Fibroblast of lung (primary cell): ENCODE measurements at regions not wholly inside any gene's neighbourhood (a gene's known extent, or its start where the extent isn't known, plus 50 kb on each side); places are given as distances from the start of the nearest gene placed in this dataset.
A peak's percentile ranks its signal among the peaks of the same experiment; 100 is the strongest.

ENCODE experiments used
- DNase-seq, 2 donors: peaks; one replicate each; pipeline versions ENCODE4 v3.0.0 to v3.0.0-alpha.2; 2010; ENCODE audit warnings: low read depth in 2 of 2
- H2AFZ ChIP-seq: 2 replicates; pipeline ENCODE4 v1.5.1; 2012; ENCODE audit warnings: low read length, control low read depth, inconsistent platforms
- H3K27ac ChIP-seq: 2 replicates; pipeline ENCODE4 v1.5.1; 2011; ENCODE audit warnings: low read length, control low read depth; ENCODE audit not compliant: insufficient read depth
- H3K27me3 ChIP-seq: 2 replicates; pipeline ENCODE4 v1.5.1; 2011; ENCODE audit warnings: mild to moderate bottlenecking, low read length; ENCODE audit not compliant: control insufficient read depth, insufficient read depth
- H3K36me3 ChIP-seq: 2 replicates; pipeline ENCODE4 v1.5.1; 2011; ENCODE audit warnings: low read length; ENCODE audit not compliant: control insufficient read depth, insufficient read depth
- H3K4me1 ChIP-seq: 2 replicates; pipeline ENCODE4 v1.5.1; 2011; ENCODE audit warnings: low read length; ENCODE audit not compliant: control insufficient read depth, insufficient read depth; ENCODE audit errors: extremely low read depth
- H3K4me2 ChIP-seq: 2 replicates; pipeline ENCODE4 v1.5.1; 2011; ENCODE audit warnings: low read length, control low read depth; ENCODE audit not compliant: insufficient read depth; ENCODE audit errors: extremely low read depth
- H3K4me3 ChIP-seq, 4 experiments: fragments of 200-600 bp in 1 of 4; sonication (generic) in 1 of 4; replicated peaks in 1 of 4; 2 replicates each; pipeline ENCODE4 v1.5.1; 2011 to 2016; ENCODE audit warnings: low read length in 4 of 4, low read depth in 3 of 4, mild to moderate bottlenecking in 3 of 4, control low read depth in 2 of 4, inconsistent platforms in 1 of 4, mixed read lengths in 1 of 4; ENCODE audit not compliant: insufficient read depth in 1 of 4; ENCODE audit errors: control extremely low read depth in 1 of 4
- H3K79me2 ChIP-seq: 2 replicates; pipeline ENCODE4 v1.5.1; 2012; ENCODE audit warnings: mild to moderate bottlenecking, low read length, inconsistent platforms; ENCODE audit not compliant: control insufficient read depth, insufficient read depth
- H3K9ac ChIP-seq: 2 replicates; pipeline ENCODE4 v1.5.1; 2011; ENCODE audit warnings: mild to moderate bottlenecking, low read length, control low read depth; ENCODE audit not compliant: insufficient read depth
- H3K9me3 ChIP-seq: 2 replicates; pipeline ENCODE4 v1.5.1; 2012; ENCODE audit warnings: low read depth, low read length; ENCODE audit not compliant: control insufficient read depth, insufficient read depth
- H4K20me1 ChIP-seq: 2 replicates; pipeline ENCODE4 v1.5.1; 2011; ENCODE audit warnings: low read length; ENCODE audit not compliant: control insufficient read depth, insufficient read depth; ENCODE audit errors: extremely low read depth
- EZH2 ChIP-seq: IDR thresholded peaks from 2 replicates; pipeline ENCODE4 v1.5.1; 2012; ENCODE audit warnings: low read length, control low read depth, mild to moderate bottlenecking; ENCODE audit errors: missing control alignments
- TF ChIP-seq, protein P1 (sequence below), 2 donors: IDR thresholded peaks in 1 of 2; conservative IDR thresholded peaks in 1 of 2; 1 replicate in 1 of 2; 2 replicates in 1 of 2; pipeline ENCODE4 v1.5.1; 2011 to 2012; ENCODE audit warnings: low read length in 2 of 2, control low read depth in 1 of 2, inconsistent platforms in 1 of 2, low read depth in 1 of 2, mild to moderate bottlenecking in 1 of 2

DNA sequence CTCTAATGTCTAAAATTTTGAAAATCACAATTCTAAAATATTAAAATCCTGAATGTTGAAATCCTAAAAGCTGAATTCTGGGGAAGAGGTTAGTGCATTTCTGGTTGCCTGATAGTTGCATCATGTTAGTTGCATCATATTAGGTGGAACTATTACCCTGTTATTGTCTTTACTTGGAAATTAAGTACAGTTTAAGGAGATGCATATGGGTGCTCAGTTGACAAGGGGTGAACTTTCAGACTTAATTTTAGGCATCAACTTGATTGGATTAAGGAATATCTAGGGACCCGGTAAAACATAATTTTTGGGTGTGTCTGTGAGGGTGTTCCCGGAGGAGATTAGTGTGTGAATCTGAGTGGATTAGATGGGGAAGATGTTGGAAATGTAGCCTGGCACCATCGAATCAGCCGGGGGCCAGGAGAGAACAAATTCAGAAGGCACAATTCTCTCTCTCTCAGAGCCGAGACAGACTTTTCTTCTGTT is 409.8 kb downstream of the PLCL1 start:
- H3K27me3 ChIP-seq = no peaks in the 10 kb centered on the region
- no peak overlapping the region for H2AFZ ChIP-seq
- H3K4me3 ChIP-seq = no peak overlapping the region
- H3K27ac ChIP-seq = no peak overlapping the region
- peak in 1 of 2 donors; percentile 85 for DNase-seq
- TF ChIP-seq, protein P1, sequence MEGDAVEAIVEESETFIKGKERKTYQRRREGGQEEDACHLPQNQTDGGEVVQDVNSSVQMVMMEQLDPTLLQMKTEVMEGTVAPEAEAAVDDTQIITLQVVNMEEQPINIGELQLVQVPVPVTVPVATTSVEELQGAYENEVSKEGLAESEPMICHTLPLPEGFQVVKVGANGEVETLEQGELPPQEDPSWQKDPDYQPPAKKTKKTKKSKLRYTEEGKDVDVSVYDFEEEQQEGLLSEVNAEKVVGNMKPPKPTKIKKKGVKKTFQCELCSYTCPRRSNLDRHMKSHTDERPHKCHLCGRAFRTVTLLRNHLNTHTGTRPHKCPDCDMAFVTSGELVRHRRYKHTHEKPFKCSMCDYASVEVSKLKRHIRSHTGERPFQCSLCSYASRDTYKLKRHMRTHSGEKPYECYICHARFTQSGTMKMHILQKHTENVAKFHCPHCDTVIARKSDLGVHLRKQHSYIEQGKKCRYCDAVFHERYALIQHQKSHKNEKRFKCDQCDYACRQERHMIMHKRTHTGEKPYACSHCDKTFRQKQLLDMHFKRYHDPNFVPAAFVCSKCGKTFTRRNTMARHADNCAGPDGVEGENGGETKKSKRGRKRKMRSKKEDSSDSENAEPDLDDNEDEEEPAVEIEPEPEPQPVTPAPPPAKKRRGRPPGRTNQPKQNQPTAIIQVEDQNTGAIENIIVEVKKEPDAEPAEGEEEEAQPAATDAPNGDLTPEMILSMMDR (conservative IDR thresholded peaks at IDR 0.05 in 1 of 2, IDR thresholded peaks at IDR 0.05 in 1 of 2; ENCODE audit: low read depth in 1 of 2, low read length in 2 of 2) = no peak
- no peak for TF ChIP-seq EZH2
- no peaks in the 10 kb centered on the region for H3K4me1 ChIP-seq
- H3K36me3 ChIP-seq = no peaks in the 10 kb centered on the region
- H3K79me2 ChIP-seq = no peaks in the 10 kb centered on the region
- H3K4me2 ChIP-seq = no peak overlapping the region
- no peaks in the 10 kb centered on the region for H4K20me1 ChIP-seq
- H3K9ac ChIP-seq = no peak overlapping the region
- no peaks in the 10 kb centered on the region for H3K9me3 ChIP-seq

DNA sequence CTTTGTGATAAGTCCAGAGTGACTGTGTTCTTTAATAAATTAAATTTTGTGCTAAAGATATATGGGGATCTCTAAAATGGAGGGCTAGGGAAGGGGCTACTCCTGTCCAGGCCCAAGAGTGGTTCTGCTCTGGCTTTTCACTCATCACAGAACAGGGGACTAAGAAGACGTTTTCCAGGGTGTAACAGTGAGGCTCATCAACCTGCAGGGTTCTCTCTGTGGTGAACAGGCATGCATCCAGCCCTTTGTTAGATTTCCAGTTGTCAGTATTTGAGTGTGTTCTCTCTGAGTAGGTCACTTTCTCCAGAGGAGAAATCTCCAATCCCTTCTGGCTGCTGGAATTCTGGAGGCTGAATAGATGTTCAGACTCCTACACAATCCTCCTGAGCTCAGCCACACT is 408.9 kb downstream of the PLCL1 start:
- DNase-seq = no peak

DNA sequence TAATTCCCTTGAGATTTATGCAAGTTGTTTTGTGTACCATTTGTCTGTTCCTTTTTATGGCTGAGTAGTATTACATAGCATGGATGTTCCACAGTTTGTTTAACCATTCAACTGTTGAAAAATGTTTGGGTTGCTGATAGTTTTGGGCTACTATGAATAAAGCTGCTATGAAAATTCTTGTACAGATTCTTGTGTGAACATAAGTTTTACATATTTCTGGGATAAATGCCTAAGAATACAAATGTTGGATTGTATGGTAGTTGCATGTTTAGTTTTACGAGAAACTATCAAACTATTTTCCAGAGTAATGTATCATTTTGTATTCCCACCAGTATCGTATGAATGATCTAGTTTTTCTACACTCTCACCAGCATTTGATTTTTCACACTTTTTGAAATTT is 407.3 kb downstream of the PLCL1 start:
- no peaks in the 10 kb centered on the region for H4K20me1 ChIP-seq
- no peaks in the 10 kb centered on the region for H3K79me2 ChIP-seq
- no peaks in the 10 kb centered on the region for H3K4me1 ChIP-seq
- H3K9me3 ChIP-seq = no peaks in the 10 kb centered on the region
- TF ChIP-seq, protein P1 (conservative IDR thresholded peaks at IDR 0.05 in 1 of 2, IDR thresholded peaks at IDR 0.05 in 1 of 2; ENCODE audit: low read depth in 1 of 2, low read length in 2 of 2) = no peak
- no peak for TF ChIP-seq EZH2
- no peak overlapping the region for H3K27ac ChIP-seq
- H3K27me3 ChIP-seq = no peaks in the 10 kb centered on the region
- H3K36me3 ChIP-seq = no peaks in the 10 kb centered on the region
- no peak overlapping the region for H2AFZ ChIP-seq
- no peak overlapping the region for H3K9ac ChIP-seq
- DNase-seq = no peak
- H3K4me2 ChIP-seq = no peak overlapping the region
- H3K4me3 ChIP-seq = no peak overlapping the region

More for the DNA sequence above, 408.9 kb downstream of the PLCL1 start:
- H3K27ac ChIP-seq = no peak overlapping the region
- H3K4me1 ChIP-seq = no peaks in the 10 kb centered on the region
- no peak overlapping the region for H3K4me2 ChIP-seq
- no peaks in the 10 kb centered on the region for H3K36me3 ChIP-seq
- H3K4me3 ChIP-seq = no peak overlapping the region
- no peaks in the 10 kb centered on the region for H3K79me2 ChIP-seq
- no peak overlapping the region for H2AFZ ChIP-seq
- H3K9ac ChIP-seq = no peak overlapping the region
- TF ChIP-seq, protein P1 (conservative IDR thresholded peaks at IDR 0.05 in 1 of 2, IDR thresholded peaks at IDR 0.05 in 1 of 2; ENCODE audit: low read depth in 1 of 2, low read length in 2 of 2) = no peak
- TF ChIP-seq EZH2 = no peak
- H4K20me1 ChIP-seq = no peaks in the 10 kb centered on the region
- H3K27me3 ChIP-seq = no peaks in the 10 kb centered on the region
- no peaks in the 10 kb centered on the region for H3K9me3 ChIP-seq
